Osteoblast (primary cell): ENCODE measurements at regions not wholly inside any gene's neighbourhood (a gene's known extent, or its start where the extent isn't known, plus 50 kb on each side); places are given as distances from the start of the nearest gene placed in this dataset.

Experiments used
- DNase-seq: peaks from one replicate; pipeline ENCODE4 v3.0.0; 2011; ENCODE audit warnings: low spot score, mixed read lengths; ENCODE audit not compliant: insufficient read length; ENCODE audit errors: missing footprints
- H2AFZ ChIP-seq: 2 replicates; pipeline ENCODE4 v1.6.0; 2011; ENCODE audit warnings: mild to moderate bottlenecking, low read length
- H3K27ac ChIP-seq: 2 replicates; pipeline ENCODE4 v1.5.1; 2011; ENCODE audit warnings: mild to moderate bottlenecking, low read depth, low read length, moderate library complexity
- H3K27me3 ChIP-seq: 2 replicates; pipeline ENCODE4 v1.6.0; 2012; ENCODE audit warnings: mild to moderate bottlenecking, control low read depth, inconsistent platforms, low read length, moderate library complexity; ENCODE audit not compliant: insufficient read depth
- H3K36me3 ChIP-seq: 2 replicates; pipeline ENCODE4 v1.5.1; 2011; ENCODE audit warnings: mild to moderate bottlenecking, low read length, control low read depth, moderate library complexity; ENCODE audit not compliant: insufficient read depth
- H3K4me1 ChIP-seq: 2 replicates; pipeline ENCODE4 v1.5.1; 2011; ENCODE audit warnings: mild to moderate bottlenecking, low read length, control low read depth, moderate library complexity; ENCODE audit not compliant: insufficient read depth
- H3K4me2 ChIP-seq: 2 replicates; pipeline ENCODE4 v1.6.0; 2011; ENCODE audit warnings: mild to moderate bottlenecking, low read length; ENCODE audit not compliant: insufficient read depth
- H3K4me3 ChIP-seq: fragments of 200-600 bp; sonication (generic); 3 replicates; pipeline ENCODE4 v1.5.1; 2012; ENCODE audit warnings: mild to moderate bottlenecking, low read length, inconsistent platforms; ENCODE audit not compliant: insufficient read depth
- H3K79me2 ChIP-seq: 2 replicates; pipeline ENCODE4 v1.6.0; 2012; ENCODE audit warnings: mild to moderate bottlenecking, low read length, control low read depth, inconsistent platforms; ENCODE audit not compliant: insufficient read depth
- H3K9me3 ChIP-seq: 2 replicates; pipeline ENCODE4 v1.5.1; 2011; ENCODE audit warnings: low read depth, low read length, control low read depth
- H4K20me1 ChIP-seq: 2 replicates; pipeline ENCODE4 v1.6.0; 2012; ENCODE audit warnings: mild to moderate bottlenecking, low read length, control low read depth; ENCODE audit not compliant: insufficient read depth
- CTCF ChIP-seq: IDR thresholded peaks from 2 replicates; pipeline ENCODE4 v1.5.1; 2011; ENCODE audit warnings: mild to moderate bottlenecking, low read depth, low read length, moderate library complexity; ENCODE audit errors: extremely low read depth

GRCh38 chr22:22168190-22168940, 76.2 kb upstream of the VPREB1 start:
- no peaks in the 10 kb centered on the region for H3K27me3 ChIP-seq
- no peaks in the 10 kb centered on the region for H3K79me2 ChIP-seq
- DNase-seq = no peak
- no peaks in the 10 kb centered on the region for H4K20me1 ChIP-seq
- no peaks in the 10 kb centered on the region for H3K4me1 ChIP-seq
- no peaks in the 10 kb centered on the region for H3K9me3 ChIP-seq
- H3K27ac ChIP-seq = no peak overlapping the region
- H3K4me3 ChIP-seq = peak overlapping the region; percentile 36
- peak overlapping the region; percentile 84 for H2AFZ ChIP-seq
- peak overlapping the region; percentile 73 for H3K4me2 ChIP-seq
- no peaks in the 10 kb centered on the region for H3K36me3 ChIP-seq
- no peak for TF ChIP-seq CTCF

- no peaks in the 10 kb centered on the region for H3K4me1 ChIP-seq
- H3K79me2 ChIP-seq = no peaks in the 10 kb centered on the region
- no peak for TF ChIP-seq CTCF
- H3K4me2 ChIP-seq = peak overlapping the region; percentile 73
- H3K9me3 ChIP-seq = no peaks in the 10 kb centered on the region
- peak overlapping the region; percentile 36 for H3K4me3 ChIP-seq
- H4K20me1 ChIP-seq = no peaks in the 10 kb centered on the region
- peak overlapping the region; percentile 84 for H2AFZ ChIP-seq
- no peak for DNase-seq
- no peak overlapping the region for H3K27ac ChIP-seq
- H3K27me3 ChIP-seq = no peaks in the 10 kb centered on the region
- H3K36me3 ChIP-seq = no peaks in the 10 kb centered on the region
Observed at GRCh38 chr22:22167791-22168189, 76.8 kb upstream of the VPREB1 start.

DNA sequence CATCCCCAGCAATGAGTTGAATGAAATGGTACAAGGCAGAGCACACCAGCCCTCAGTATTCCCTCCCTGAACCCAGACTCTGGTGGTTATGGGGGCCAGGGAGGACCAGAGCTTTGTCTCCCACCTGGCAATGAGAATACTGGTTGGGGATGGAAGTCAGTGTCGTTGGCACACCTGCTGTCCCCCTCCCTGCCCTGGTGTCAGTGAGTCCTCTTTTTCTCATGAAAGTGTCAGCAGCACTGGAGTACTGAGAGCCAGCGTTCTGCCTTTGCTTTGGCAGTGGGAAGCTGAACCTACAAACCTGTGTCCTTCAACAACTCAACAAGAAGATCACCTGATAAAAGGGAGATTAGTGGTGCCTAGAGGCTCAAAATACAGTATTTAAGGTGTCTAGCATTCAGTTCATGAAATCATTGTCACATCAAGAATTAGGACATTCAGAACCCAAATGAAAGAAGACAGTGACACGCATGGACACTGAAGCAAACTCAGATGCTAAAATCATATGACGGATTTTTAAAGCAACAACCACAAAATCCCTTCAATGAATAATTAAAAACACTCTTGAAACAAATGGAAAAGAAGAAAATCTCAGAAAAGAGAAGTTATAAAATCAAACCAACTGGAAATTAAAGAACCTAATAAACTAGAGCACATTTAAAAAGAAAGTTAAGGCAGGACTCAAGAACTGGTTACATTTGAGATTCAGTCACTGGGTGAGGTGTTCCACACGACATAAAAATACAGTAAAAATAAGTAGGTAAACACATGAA, 77.5 kb upstream of the VPREB1 start:
- no peaks in the 10 kb centered on the region for H4K20me1 ChIP-seq
- no peak overlapping the region for H3K4me3 ChIP-seq
- no peak overlapping the region for H2AFZ ChIP-seq
- H3K27ac ChIP-seq = no peak overlapping the region
- DNase-seq = no peak
- H3K4me2 ChIP-seq = no peak overlapping the region
- no peak for TF ChIP-seq CTCF
- H3K79me2 ChIP-seq = no peaks in the 10 kb centered on the region
- H3K4me1 ChIP-seq = no peaks in the 10 kb centered on the region
- no peaks in the 10 kb centered on the region for H3K9me3 ChIP-seq
- H3K36me3 ChIP-seq = no peaks in the 10 kb centered on the region
- H3K27me3 ChIP-seq = no peaks in the 10 kb centered on the region
